ENCODE measurements at regions not wholly inside any gene's neighbourhood (a gene's known extent, or its start where the extent isn't known, plus 50 kb on each side); places are given as distances from the start of the nearest gene placed in this dataset.

- Mint-ChIP-seq H3K9me3 (ENCODE audit: insufficient read depth) (no peaks in the 10 kb centered on the region), H3K4me1 (peaks cover 4% of the 10 kb centered on the region), H3K27me3 (no peaks in the 10 kb centered on the region), H3K4me3 (no peak overlapping the region), H3K27ac (no peak overlapping the region)
- no peak overlapping the region for H2AFZ ChIP-seq (ENCODE audit: insufficient read depth, low read depth, low read length, poor library complexity, severe bottlenecking)
- DNase-seq, result no peak
- no peaks in the 10 kb centered on the region for H3K36me3 ChIP-seq (replicated peaks in 1 of 2; ENCODE audit: control extremely low read depth in 1 of 2, control insufficient read depth in 1 of 2, extremely low read depth in 1 of 2, insufficient read depth in 2 of 2, low read length in 1 of 2)
- WGBS (ENCODE audit: insufficient coverage), result 93% methylated on average over 8 of the region's 12 CpGs
- no peak overlapping the region for H3K4me2 ChIP-seq (replicated peaks; ENCODE audit: low read depth, low read length, poor library complexity, severe bottlenecking)
- no peaks in the 10 kb centered on the region for H3K79me2 ChIP-seq (ENCODE audit: control insufficient read depth, insufficient read depth, low read length)
- no peaks in the 10 kb centered on the region for H4K20me1 ChIP-seq (ENCODE audit: control insufficient read depth, insufficient read depth, low read length, poor library complexity, severe bottlenecking)
- H3K4me1 ChIP-seq (ENCODE audit: control insufficient read depth in 2 of 2, insufficient read depth in 2 of 2, low read length in 2 of 2), result no peaks in the 10 kb centered on the region
- POLR2A ChIA-PET, result no interaction called here
- CTCF ChIA-PET, result no interaction called here
- H3K27ac ChIP-seq (ENCODE audit: low read length in 2 of 2), result no peak overlapping the region
- H3K9me3 ChIP-seq (ENCODE audit: control extremely low read depth in 1 of 3, control insufficient read depth in 2 of 3, insufficient read depth in 1 of 3, low read length in 2 of 3), result no peaks in the 10 kb centered on the region
- no peaks in the 10 kb centered on the region for H3K27me3 ChIP-seq (replicated peaks in 1 of 4; ENCODE audit: control extremely low read depth in 1 of 4, control insufficient read depth in 3 of 4, insufficient read depth in 4 of 4, low read length in 3 of 4)
- ATAC-seq (ENCODE audit: low read depth), result no peak
- H3K9ac ChIP-seq (ENCODE audit: low read length), result no peak overlapping the region
- no peak overlapping the region for H3K4me3 ChIP-seq (ENCODE audit: control extremely low read depth in 1 of 5, extremely low read depth in 1 of 5, insufficient read depth in 1 of 5, low read depth in 2 of 5, low read length in 4 of 5)
- intact Hi-C loops (cut with micrococcal nuclease), result no loop called here
- TF ChIP-seq CTCF (IDR thresholded peaks at IDR 0.05) (no peak), EZH2 (IDR thresholded peaks at IDR 0.05; ENCODE audit: borderline replicate concordance, insufficient read depth, low read depth, low read length, poor library complexity, severe bottlenecking) (no peak)
Measured at GRCh38 chrX:23494741-23495140, 160.1 kb downstream of the PTCHD1 start.

GRCh38 chrX:23497919-23498318, 163.3 kb downstream of the PTCHD1 start:
- Mint-ChIP-seq H3K9me3 (ENCODE audit: insufficient read depth) (no peaks in the 10 kb centered on the region), H3K4me3 (no peak overlapping the region), H3K27me3 (no peaks in the 10 kb centered on the region), H3K27ac (no peak overlapping the region), H3K4me1 (peaks cover 4% of the 10 kb centered on the region)
- no peaks in the 10 kb centered on the region for H3K36me3 ChIP-seq (replicated peaks in 1 of 2; ENCODE audit: control extremely low read depth in 1 of 2, control insufficient read depth in 1 of 2, extremely low read depth in 1 of 2, insufficient read depth in 2 of 2, low read length in 1 of 2)
- DNase-seq (no peak), ATAC-seq (ENCODE audit: low read depth) (no peak)
- no peaks in the 10 kb centered on the region for H4K20me1 ChIP-seq (ENCODE audit: control insufficient read depth, insufficient read depth, low read length, poor library complexity, severe bottlenecking)
- H3K4me1 ChIP-seq (ENCODE audit: control insufficient read depth in 2 of 2, insufficient read depth in 2 of 2, low read length in 2 of 2), result no peaks in the 10 kb centered on the region
- no peak overlapping the region for H2AFZ ChIP-seq (ENCODE audit: insufficient read depth, low read depth, low read length, poor library complexity, severe bottlenecking)
- ChIA-PET CTCF (no interaction called here), POLR2A (no interaction called here)
- H3K9ac ChIP-seq (ENCODE audit: low read length), result no peak overlapping the region
- H3K27ac ChIP-seq (ENCODE audit: low read length in 2 of 2), result no peak overlapping the region
- H3K27me3 ChIP-seq (replicated peaks in 1 of 4; ENCODE audit: control extremely low read depth in 1 of 4, control insufficient read depth in 3 of 4, insufficient read depth in 4 of 4, low read length in 3 of 4), result no peaks in the 10 kb centered on the region
- no peak overlapping the region for H3K4me2 ChIP-seq (replicated peaks; ENCODE audit: low read depth, low read length, poor library complexity, severe bottlenecking)
- no peak overlapping the region for H3K4me3 ChIP-seq (ENCODE audit: control extremely low read depth in 1 of 5, extremely low read depth in 1 of 5, insufficient read depth in 1 of 5, low read depth in 2 of 5, low read length in 4 of 5)
- intact Hi-C loops (cut with micrococcal nuclease), result no loop called here
- no peaks in the 10 kb centered on the region for H3K79me2 ChIP-seq (ENCODE audit: control insufficient read depth, insufficient read depth, low read length)
- TF ChIP-seq EZH2 (IDR thresholded peaks at IDR 0.05; ENCODE audit: borderline replicate concordance, insufficient read depth, low read depth, low read length, poor library complexity, severe bottlenecking) (no peak), CTCF (IDR thresholded peaks at IDR 0.05) (no peak)
- no peaks in the 10 kb centered on the region for H3K9me3 ChIP-seq (ENCODE audit: control extremely low read depth in 1 of 3, control insufficient read depth in 2 of 3, insufficient read depth in 1 of 3, low read length in 2 of 3)
